HG03565 (cell line): ENCODE measurements at regions not wholly inside any gene's neighbourhood (a gene's known extent, or its start where the extent isn't known, plus 50 kb on each side); places are given as distances from the start of the nearest gene placed in this dataset.
"Not testable (repeated sequence)": the region's sequence is repeated elsewhere in the genome, so short reads cannot be mapped to it uniquely, and the experiment has no call there.

Source experiments
- ATAC-seq: cut with Tn5 transposase; IDR thresholded peaks from one replicate; pipeline ENCODE4 v1.9.1; 2021; ENCODE audit warnings: mild to moderate bottlenecking, moderate library complexity; ENCODE audit not compliant: unreplicated experiment

DNA sequence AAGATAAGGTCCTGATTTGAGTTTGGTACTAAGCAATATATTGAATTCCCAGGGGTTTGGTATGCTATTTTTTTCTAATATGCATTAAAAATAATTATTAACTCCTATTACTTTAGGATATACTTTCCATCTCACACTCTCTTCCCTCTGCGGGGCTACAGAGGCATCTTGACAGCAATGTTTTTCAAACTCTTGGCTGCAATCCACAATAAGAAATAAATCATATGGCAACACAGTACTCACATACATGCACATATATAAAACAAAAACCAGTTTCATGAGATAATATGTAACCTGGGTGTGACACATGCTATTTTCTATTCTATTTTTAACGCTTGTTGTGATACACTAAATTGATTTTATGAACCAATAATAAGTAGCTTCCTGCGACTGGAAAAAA is 189.5 kb downstream of the UNC5CL start:
- no peak for ATAC-seq

DNA sequence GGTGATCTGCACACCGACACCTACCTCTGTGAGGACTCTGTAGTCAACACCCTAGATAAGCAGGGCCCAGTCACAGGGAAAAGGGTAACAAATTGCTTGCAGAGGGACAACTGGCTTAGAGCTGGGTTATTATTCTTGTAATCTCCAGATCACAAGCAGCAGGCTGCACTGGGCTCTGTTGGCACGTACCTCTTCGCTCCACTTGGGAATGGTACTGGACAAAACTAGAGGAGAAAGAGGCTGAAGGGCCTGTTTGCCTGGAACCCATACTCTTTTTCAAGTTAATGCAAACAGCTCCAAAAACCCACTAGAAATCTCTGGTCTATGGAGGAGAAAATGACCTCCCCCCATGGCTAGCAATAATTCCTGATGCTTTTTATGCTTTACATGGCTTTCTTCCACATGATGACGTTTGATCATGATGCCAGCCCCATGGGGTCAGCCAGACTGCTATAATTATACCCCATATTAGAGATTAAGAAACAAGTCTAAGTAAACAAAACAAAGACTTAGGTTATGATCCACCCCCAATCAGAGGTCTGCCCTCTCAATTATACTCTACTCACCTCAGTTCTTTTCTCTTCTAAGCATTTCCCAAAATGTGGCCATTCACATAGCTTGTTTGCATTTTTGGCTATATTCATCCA is 190.0 kb downstream of the UNC5CL start:
- no peak for ATAC-seq

DNA sequence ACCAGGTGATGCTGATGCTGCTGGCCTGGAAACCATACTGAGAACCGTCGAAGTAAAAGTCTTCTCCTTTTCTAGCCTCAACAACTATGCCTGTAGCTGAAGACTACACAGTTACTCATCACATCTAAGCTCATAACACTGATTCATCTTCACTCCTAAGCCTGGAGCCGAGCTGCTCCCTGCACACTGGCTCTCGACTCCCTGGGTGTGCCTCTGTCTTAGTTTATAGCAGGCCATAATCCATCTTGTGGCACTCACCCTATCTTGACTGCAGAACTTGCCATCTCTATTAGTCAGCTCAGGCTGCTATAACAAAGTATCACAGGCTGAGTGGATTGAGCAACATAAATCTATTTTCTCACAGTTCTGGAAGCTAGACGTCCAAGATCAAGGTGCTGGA is 191.0 kb downstream of the UNC5CL start:
- ATAC-seq: no peak

DNA sequence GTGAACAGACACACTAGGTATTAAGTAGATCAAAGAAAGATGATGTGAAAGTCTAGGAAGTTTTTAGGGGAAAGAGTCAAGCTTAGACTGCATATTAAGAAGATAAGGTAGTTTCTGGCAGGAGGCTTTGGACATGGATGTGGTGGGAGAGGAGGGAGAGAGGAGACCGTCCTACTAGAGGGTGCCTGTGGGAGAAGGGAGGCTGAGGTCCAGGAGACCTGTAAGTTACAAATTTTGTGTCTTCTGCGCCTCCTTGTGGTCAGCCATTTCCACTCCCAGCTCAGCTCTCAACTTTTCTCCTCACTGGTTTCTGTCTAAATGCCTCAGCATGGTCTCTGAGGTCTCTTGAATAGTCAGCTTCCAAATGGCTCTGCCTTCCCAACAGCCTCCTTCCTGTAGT is 193.5 kb downstream of the UNC5CL start:
- no peak for ATAC-seq

DNA sequence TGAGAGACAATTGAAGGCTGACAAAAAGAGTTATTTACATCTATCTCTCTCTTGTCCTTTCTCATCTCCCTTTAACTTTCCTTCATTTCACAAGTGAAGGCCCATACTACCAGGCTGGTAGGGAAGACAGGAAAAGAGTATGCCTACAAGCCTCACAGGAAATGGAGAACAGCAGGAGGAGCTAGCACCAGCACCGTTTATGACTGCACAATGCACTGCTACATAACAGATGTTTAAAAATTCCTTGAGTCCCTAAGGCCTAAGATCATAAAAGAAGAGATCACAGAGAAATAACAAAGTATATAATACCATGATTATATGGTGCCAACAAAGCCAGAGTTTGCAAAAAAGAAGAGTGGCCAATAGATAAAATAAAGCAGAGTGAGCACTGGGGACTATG is 194.8 kb downstream of the UNC5CL start:
- ATAC-seq: no peak

DNA sequence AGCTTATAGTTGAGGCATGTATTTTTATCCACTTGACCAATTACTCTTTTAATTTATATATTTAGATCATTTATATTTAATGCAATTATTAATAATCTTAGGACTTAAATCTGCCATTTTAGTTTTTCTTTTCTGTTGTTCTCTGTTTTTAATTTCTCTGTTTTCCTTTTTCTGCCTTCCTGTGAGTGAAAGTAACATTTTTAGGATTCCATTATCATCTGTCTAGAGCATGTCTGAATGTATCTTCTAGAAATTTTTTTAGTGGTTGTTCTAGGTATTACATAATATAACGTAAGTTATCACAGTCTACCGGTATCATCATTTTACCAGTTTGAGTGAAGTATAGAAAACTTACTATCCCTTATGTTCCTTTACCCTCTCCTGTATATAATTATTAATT is 197.3 kb downstream of the UNC5CL start:
- no peak for ATAC-seq

DNA sequence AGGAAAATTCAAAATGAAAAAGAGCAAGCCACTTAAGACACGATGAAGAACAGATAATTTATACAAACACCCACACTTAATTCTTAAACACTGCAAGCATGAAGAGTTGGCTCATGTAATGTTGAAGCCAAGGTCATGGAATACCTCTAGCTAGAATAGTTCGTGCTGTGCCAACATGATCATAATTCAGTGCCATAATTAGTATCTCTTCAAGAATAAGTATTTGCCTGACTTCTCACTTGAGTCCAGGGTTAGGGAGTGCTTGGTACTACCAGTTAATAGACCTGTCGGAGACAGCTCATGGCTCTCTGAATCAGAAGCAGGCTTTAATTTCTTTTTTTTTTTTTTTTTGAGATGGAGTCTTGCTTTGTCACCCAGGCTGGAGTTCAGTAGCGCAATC is 206.3 kb downstream of the UNC5CL start:
- no peak for ATAC-seq

DNA sequence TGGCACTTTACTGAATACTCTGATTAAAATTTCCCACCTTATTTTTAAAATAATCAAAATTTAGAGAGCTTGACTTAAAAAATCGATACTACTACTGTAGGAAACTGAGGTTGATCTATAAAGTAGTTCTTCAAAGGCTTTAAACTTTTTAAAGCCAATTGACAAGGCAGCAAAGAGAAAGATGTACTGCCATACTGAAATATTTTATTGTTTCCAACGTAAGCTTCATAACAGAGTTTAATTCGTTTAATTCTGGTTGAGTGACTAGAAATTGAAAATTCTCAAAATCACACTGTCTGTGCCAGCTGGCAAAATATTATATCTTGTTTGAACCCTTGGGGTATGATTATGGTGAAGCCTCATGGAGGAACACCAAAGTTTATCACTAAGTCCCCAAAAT is 207.6 kb downstream of the UNC5CL start:
- ATAC-seq: no peak

DNA sequence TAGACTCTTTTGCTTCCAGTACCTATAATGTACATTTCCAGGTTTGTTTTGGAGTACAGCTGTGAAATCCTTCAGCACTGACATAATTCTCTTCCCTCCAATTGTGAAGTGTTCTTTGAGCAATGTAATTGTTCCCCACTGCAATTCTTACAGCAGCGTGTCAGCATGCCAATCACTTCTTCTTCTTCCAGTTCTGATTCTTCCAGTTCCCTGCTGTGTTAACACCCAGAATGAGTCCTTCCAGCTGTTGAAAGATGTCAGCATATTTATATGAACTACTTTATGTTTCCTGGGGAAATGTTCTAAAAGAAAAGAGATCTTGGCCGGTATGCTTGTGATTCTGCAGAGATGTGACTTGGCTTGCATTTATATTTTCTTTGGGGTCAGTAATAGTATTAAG is 213.9 kb downstream of the UNC5CL start:
- no peak for ATAC-seq

DNA sequence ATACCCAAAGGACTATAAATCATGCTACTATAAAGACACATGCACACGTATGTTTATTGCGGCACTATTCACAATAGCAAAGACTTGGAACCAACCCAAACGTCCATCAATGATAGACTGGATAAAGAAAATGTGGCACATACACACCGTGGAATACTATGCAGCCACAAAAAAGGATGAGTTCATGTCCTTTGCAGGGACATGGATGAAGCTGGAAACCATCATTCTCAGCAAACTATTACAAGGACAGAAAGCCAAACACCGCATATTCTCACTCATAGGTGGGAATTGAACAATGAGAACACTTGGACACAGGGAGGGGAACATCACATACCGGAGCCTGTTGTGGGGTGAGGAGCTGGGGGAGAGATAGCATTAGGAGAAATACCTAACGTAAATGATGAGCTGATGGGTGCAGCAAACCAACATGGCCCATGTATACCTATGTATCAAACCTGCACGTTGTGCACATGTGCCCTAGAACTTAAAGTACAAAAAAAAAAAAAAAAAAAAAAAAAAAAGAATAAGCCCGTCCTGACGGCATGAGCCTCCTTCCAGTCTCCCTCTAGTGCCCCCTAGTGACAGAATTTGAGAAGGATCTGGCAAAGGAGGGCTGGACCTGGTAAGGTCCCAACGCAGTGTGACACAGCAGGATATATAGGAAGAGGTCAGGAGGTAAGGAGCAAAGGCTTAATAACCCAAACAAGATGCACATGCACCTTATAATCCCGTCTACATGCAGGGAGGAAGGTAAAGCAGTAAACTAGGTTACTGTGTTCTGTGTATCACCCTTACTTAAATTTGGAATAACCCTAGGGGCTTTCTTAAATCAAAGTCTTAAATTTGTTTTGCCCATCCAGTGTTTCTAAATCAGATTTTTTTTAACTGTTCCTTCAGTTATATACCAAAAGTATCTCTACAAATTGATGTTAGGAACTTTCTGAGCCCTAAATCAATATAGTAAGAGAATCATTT is 214.8 kb downstream of the UNC5CL start:
- not testable (repeated sequence) for ATAC-seq

DNA sequence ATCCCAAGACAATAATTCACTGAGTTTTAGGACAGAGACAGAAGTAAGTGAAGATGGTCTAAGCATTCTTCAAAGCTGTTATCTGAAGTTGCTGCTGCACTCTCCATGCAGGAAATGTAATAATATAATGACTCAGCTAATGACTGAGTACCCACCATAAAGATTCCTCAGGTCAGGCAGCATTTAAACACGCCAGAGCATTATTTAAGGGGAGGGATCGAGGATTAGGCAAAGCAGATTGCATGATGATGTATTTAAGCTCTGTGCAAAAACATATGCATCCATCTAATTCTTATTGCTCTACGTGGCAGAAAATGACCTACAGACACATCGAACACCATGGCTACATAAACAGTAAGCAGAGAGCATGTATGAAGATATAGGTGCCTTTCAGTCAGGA is 216.4 kb downstream of the UNC5CL start:
- no peak for ATAC-seq

DNA sequence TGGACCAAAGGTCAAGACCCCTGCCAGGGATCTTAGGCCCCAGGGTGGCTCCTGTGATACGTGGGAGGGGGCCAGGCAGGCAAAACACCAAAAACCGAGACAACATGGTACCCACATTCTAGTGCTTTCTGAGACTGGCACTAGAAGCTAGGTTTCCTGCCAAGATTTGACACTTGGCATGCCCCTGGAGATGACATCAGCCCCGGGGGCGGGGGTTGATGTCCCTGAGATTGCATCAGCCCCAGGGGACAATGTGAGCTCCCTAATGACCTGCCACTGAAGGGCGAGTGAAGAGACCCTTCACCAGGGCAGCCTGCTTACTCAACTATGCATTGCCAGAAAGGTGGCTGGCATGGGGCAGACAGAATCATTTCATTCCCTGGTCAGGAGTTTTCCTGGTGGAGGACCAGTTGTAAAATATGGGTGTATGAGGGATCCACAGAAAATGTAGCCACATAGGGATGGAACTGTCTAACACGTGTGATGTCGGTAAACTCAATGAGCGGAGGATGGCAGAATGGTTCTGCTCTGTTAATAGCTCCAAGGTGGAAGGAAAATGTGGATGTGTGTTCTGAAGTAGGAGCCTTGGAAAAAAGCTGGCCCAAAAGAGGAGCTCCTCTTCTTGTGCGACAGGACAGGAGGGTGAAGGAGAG is 219.7 kb downstream of the UNC5CL start:
- ATAC-seq: no peak

DNA sequence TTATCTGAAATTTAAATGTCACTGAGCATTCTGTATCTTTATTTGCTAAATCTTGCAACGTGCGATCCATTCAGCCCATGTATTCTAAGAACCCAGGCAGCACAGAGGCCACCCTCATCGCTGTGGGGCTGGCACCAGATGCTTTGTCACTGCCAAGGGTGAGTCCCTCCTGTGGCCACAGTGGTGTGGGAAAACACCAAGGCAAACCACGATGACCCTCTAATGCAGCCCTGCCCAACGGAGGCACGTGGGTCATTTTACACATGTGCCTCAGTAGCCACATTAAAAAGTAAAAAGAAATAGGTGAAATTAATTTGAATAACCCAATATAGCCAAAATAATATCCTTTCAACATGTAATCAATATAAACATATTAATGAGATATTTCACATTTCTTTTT is 221.7 kb downstream of the UNC5CL start:
- no peak for ATAC-seq

DNA sequence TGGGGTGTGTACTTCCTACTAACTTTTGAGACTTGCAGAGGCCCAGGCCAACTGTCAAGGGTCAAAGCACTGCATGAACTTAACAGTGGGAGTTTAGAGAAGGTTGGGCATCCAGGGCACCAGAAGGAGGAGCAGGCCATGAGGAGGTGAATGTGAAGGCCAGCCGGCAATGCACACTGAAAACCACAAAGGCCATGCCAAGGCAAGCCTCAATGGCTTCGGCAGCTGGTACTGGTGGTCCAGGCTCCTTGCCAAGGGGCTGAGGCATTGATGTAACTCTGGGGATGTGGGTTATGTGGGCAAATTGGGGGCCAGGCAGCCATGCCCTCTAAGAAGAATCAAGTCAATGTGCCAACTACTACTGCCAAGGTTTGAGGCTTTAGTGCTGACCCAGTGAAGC is 222.4 kb downstream of the UNC5CL start:
- no peak for ATAC-seq

DNA sequence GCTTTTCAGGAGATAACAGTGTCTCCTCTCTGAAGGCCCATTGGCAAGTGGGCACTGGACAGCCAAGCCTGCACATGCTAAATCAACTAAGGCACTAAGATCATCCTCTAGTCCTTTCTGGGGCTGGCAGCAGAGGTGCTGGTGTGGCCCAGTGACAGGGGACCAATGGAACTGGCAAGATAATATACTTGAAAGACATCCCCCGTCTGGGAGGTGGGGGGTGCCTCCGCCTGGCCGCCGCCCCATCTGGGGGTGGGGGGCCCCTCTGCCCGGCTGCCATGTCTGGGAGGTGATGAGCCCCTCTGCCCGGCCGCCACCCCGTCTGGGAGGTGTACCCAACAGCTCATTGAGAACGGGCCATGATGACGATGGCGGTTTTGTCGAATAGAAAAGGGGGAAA is 223.3 kb downstream of the UNC5CL start:
- ATAC-seq: no peak

DNA sequence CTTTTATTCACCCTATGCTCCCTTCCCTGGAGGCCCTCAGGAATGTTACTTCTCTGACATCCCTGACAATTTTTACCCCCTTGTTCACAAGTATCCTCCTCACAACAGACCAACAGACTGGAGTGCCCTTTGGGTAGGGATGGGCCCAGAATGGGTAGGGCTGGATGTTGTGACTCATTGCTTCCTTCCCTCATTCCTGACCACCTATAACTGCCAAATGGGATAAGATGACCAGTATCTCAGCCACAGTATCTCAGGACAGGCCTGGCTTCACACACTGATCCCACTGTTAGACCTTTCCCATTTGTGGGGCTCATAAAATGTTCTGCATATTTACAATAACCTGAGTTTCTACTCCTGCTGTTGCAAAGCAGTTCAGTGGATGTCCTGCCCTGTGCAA is 223.0 kb upstream of the LRFN2 start:
- no peak for ATAC-seq

DNA sequence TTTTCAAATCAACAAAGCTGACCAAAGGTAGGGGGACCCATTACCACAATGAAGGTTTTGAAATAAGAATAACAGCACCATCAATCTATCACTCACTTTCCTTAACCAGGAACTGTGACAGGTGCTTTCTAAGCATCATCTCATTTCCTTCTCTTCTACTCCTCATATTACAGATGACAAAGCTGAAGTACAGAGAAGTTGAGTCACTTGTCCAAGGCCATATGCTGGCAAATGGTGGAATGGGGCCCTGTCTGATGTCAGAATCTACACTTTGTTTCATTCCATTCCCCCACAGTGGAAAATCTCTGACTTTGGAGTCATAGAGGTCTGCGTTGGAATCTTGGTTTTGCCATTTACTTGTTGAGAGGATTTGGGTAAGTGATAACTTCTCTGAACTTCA is 222.5 kb upstream of the LRFN2 start:
- no peak for ATAC-seq

DNA sequence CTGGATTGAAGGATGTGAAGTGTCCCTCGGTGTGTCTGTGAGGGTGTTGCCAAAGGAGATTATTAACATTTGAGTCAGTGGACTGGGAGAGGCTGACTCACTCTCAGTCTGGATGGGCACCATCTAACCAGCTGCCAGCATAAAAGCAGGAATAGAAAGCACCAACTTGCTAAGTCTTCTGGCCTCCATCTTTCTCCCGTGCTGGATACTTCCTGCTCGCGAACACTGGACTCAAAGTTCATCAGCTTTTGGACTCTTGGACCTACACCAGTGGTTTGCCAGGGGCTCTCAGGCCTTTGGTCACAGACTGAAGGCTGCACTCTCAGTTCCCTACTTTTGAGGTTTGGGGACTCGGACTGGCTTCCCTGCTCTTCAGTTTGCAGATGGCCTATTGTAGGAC is 220.3 kb upstream of the LRFN2 start:
- no peak for ATAC-seq

DNA sequence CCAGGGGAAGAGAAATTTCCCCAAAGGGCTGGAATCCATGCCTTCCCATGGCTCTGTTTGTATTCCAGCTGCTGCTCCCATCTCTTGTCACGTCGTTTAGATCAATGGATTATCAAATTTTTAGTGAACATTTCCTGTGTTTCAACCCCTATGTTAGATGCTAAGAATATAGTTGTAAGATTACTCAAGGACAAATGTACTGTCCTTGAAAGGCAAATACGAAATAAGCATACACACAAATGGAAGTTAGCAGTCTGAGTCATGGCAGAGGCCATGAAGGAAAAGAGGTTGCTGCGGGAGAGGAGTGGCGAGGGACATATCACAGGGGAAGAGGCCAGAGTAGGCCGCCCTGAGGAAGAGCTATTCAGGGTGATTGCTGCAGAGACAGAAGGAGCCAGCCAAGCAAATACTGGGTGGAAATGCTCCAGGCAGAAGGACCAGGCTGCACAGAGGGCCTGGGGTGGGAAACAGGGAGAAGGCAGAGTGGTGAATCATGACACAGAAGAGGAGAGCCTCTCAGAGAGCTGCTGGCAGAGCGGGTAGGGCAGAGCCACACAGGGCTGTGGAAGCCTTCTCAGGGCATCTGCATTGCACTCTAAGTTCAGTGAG is 219.2 kb upstream of the LRFN2 start:
- no peak for ATAC-seq

DNA sequence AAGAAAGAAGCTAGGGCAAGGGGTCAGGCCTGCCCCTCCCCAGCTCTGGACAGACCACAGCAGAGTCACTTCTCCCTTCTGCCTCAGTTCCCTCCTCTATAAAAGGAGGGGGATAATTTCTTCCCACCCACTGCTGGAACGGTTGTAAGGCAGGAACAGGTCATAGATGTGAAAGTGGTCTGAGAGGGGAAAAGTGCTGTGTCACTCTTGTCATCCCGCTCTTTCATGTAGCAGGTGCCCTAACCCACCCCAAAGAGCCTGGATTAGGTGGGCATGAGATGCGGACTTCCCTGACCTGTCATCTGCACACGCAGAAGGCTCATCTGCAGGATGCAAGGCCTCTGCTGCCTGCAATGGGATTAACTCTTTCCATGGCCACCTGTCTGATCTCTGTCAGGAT is 218.2 kb upstream of the LRFN2 start:
- ATAC-seq: no peak

DNA sequence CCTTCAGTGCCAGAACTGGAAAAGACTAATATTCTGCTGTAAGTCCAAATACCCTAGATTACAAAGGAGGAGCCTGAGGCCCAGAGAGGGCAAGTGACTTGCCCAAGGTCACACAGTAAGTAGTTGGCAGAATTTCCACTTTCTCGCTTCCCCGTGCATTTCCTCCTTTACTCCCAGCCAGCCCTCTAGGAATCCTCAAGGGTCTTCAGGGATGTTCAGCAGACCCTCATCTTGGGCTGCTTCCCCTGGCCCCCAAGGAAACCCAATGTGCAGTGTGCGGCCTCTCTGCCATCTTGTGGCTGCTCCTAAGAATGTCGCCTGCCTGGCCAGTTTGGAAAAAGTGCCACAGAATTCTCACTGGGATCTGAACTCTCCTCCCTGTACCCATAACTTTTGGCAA is 217.7 kb upstream of the LRFN2 start:
- ATAC-seq: no peak
